Kidney (tissue), 13 donors: ENCODE measurements at regions not wholly inside any gene's neighbourhood (a gene's known extent, or its start where the extent isn't known, plus 50 kb on each side); places are given as distances from the start of the nearest gene placed in this dataset.

Experiments used
- DNase-seq, 5 donors: peaks; one replicate each; pipeline ENCODE4 v3.0.0-alpha.2; 2013 to 2020
- FAIRE-seq: peaks from 2 replicates; lab custom pipeline; 2012; peaks lifted over from hg19 to GRCh38; lab: Jason Lieb, UNC
- H3K27ac ChIP-seq, 2 donors: one replicate each; pipeline ENCODE4 v1.7.0; 2013; ENCODE audit warnings: low read depth in 2 of 2, low read length in 2 of 2, inconsistent platforms in 1 of 2
- H3K27me3 ChIP-seq: one replicate; pipeline ENCODE4 v1.7.1; 2013; ENCODE audit warnings: low read length, inconsistent platforms; ENCODE audit not compliant: control insufficient read depth, insufficient read depth
- H3K36me3 ChIP-seq, 3 donors: one replicate each; pipeline versions ENCODE4 v1.7.0 to v1.7.1; 2013; ENCODE audit warnings: low read length in 3 of 3, control low read depth in 1 of 3, inconsistent platforms in 1 of 3; ENCODE audit not compliant: insufficient read depth in 3 of 3, control insufficient read depth in 2 of 3
- H3K4me1 ChIP-seq, 3 donors: one replicate each; pipeline versions ENCODE4 v1.7.0 to v1.7.1; 2013; ENCODE audit warnings: low read length in 3 of 3, inconsistent platforms in 1 of 3, low read depth in 1 of 3; ENCODE audit not compliant: control insufficient read depth in 2 of 3, insufficient read depth in 2 of 3
- H3K4me3 ChIP-seq, 3 donors: one replicate each; pipeline versions ENCODE4 v1.7.0 to v1.8.1; 2013; ENCODE audit warnings: low read length in 3 of 3, control low read depth in 1 of 3, inconsistent platforms in 1 of 3
- H3K9ac ChIP-seq, 3 donors: one replicate each; pipeline versions ENCODE4 v1.7.0 to v1.7.1; 2013; ENCODE audit warnings: low read length in 3 of 3, control low read depth in 1 of 3, inconsistent platforms in 1 of 3
- H3K9me3 ChIP-seq, 3 donors: one replicate each; pipeline versions ENCODE4 v1.7.0 to v1.7.1; 2013; ENCODE audit warnings: low read length in 3 of 3, control low read depth in 1 of 3, inconsistent platforms in 1 of 3; ENCODE audit not compliant: control insufficient read depth in 2 of 3, insufficient read depth in 1 of 3
- CTCF ChIP-seq: IDR thresholded peaks from 3 replicates; pipeline ENCODE4 v1.5.1; 2012; ENCODE audit warnings: mild to moderate bottlenecking, moderate library complexity, borderline replicate concordance; ENCODE audit not compliant: insufficient read depth; ENCODE audit errors: extremely low read depth
- intact Hi-C: fragments of 100-400 bp; cut with DNase I; formaldehyde crosslinking; loops from one replicate; pipeline ENCODE4 v1.11.1; 2022
- donor health status: control.
- donor health status: control.
- donor health status: control.
- donor health status: control.
- donor health status: control.
- donor health status: DM: yes; HTN: yes; CAD: no.
- donor health status: Normal renal cell carcinoma (clear cell type).

- intact Hi-C loops, result no loop called here
- FAIRE-seq (no peak), DNase-seq (no peak)
- Histone ChIP-seq H3K9ac (no peak overlapping the region), H3K27me3 (no peaks in the 10 kb centered on the region), H3K36me3 (no peaks in the 10 kb centered on the region), H3K4me1 (no peaks in the 10 kb centered on the region), H3K27ac (no peak overlapping the region), H3K9me3 (no peaks in the 10 kb centered on the region), H3K4me3 (no peak overlapping the region)
- TF ChIP-seq CTCF, result no peak
Observed at GRCh38 chr16:8489580-8489979, 100.7 kb downstream of the TMEM114 start.

GRCh38 chr16:8486985-8487384 is 103.3 kb downstream of the TMEM114 start:
- H3K27me3 ChIP-seq, result no peaks in the 10 kb centered on the region
- TF ChIP-seq CTCF, result no peak

GRCh38 chr16:8483396-8483795 is 106.9 kb downstream of the TMEM114 start:
- Histone ChIP-seq H3K36me3 (no peaks in the 10 kb centered on the region), H3K9me3 (no peaks in the 10 kb centered on the region), H3K27ac (no peak overlapping the region), H3K9ac (no peak overlapping the region), H3K27me3 (no peaks in the 10 kb centered on the region), H3K4me3 (no peak overlapping the region), H3K4me1 (no peaks in the 10 kb centered on the region)
- no peak for FAIRE-seq
- no peak for TF ChIP-seq CTCF
- intact Hi-C loops, result no loop called here
- no peak for DNase-seq

More at GRCh38 chr16:8486985-8487384, 103.3 kb downstream of the TMEM114 start:
- H3K36me3 ChIP-seq, result no peaks in the 10 kb centered on the region
- DNase-seq (no peak), FAIRE-seq (no peak)
- H3K9me3 ChIP-seq, result no peaks in the 10 kb centered on the region
- no peak overlapping the region for H3K27ac ChIP-seq
- no peak overlapping the region for H3K9ac ChIP-seq
- no peaks in the 10 kb centered on the region for H3K4me1 ChIP-seq
- no peak overlapping the region for H3K4me3 ChIP-seq
- intact Hi-C loops, result no loop called here

GRCh38 chr16:8481810-8482209 is 108.5 kb downstream of the TMEM114 start:
- no peaks in the 10 kb centered on the region for H3K27me3 ChIP-seq
- no peak overlapping the region for H3K9ac ChIP-seq
- no peaks in the 10 kb centered on the region for H3K9me3 ChIP-seq
- no peak overlapping the region for H3K27ac ChIP-seq
- DNase-seq (no peak), FAIRE-seq (no peak)
- intact Hi-C loops, result no loop called here
- TF ChIP-seq CTCF, result no peak
- no peaks in the 10 kb centered on the region for H3K4me1 ChIP-seq
- H3K36me3 ChIP-seq, result no peaks in the 10 kb centered on the region
- H3K4me3 ChIP-seq, result no peak overlapping the region
